Lower lobe of right lung (tissue), 2 donors: ENCODE measurements at regions not wholly inside any gene's neighbourhood (a gene's known extent, or its start where the extent isn't known, plus 50 kb on each side); places are given as distances from the start of the nearest gene placed in this dataset.

Experiments
- ATAC-seq, 2 donors: fragments of 200-7000 bp; cut with Tn5 transposase; one replicate each; pipeline ENCODE4 v1.9.1; 2020 to 2022; ENCODE audit warnings: mild to moderate bottlenecking in 2 of 2, moderate library complexity in 2 of 2
- DNase-seq: peaks from one replicate; pipeline ENCODE4 v3.0.0-alpha.2; 2020
- H3K27ac ChIP-seq: fragments of 200-600 bp; one replicate; pipeline ENCODE4 v1.8.0; 2022
- H3K27me3 ChIP-seq: fragments of 200-600 bp; one replicate; pipeline ENCODE4 v1.8.0; 2022; ENCODE audit warnings: low read depth
- H3K36me3 ChIP-seq: fragments of 200-600 bp; one replicate; pipeline ENCODE4 v1.8.0; 2022; ENCODE audit warnings: mild to moderate bottlenecking
- H3K4me1 ChIP-seq: fragments of 200-600 bp; one replicate; pipeline ENCODE4 v1.8.0; 2022
- H3K4me3 ChIP-seq: fragments of 200-600 bp; one replicate; pipeline ENCODE4 v1.8.0; 2022; ENCODE audit warnings: mild to moderate bottlenecking
- H3K9me3 ChIP-seq: fragments of 200-600 bp; one replicate; pipeline ENCODE4 v1.8.0; 2022
- intact Hi-C: fragments of 100-400 bp; cut with DNase I; formaldehyde crosslinking; loops from one replicate; pipeline ENCODE4 v1.11.0; 2022
- TF ChIP-seq, protein P1 (sequence below): fragments of 200-600 bp; IDR thresholded peaks from one replicate; pipeline ENCODE4 v1.8.0; 2022; ENCODE audit warnings: antibody characterized with exemption, mild to moderate bottlenecking
- donor health status: DM: no; HTN: yes; CAD: no; lungs with severe emphysema.

DNA sequence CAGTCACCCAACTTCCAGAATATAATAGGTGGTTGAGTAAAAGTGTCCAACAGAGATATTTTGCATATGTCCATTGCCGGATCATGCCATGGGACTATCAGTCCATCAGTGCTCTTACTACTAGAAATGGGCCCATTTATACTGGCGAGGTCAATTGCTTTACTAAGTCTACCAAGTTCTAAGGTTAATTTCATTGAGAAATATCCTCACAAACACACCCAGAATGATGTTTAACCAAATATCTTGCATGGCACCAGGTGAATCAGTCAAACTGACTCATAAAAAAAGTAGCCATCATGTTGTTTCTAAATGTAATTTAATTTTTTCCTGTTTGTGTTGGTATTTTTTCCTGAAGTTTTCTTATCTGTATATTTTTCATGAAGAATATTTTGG is 1217.0 kb downstream of the RAPGEF2 start:
- no peaks in the 10 kb centered on the region for H3K36me3 ChIP-seq
- H3K4me1 ChIP-seq = no peaks in the 10 kb centered on the region
- intact Hi-C loops = no loop called here
- no peak overlapping the region for H3K27ac ChIP-seq
- no peaks in the 10 kb centered on the region for H3K9me3 ChIP-seq
- H3K4me3 ChIP-seq = no peak overlapping the region
- H3K27me3 ChIP-seq = no peaks in the 10 kb centered on the region
- TF ChIP-seq, protein P1, sequence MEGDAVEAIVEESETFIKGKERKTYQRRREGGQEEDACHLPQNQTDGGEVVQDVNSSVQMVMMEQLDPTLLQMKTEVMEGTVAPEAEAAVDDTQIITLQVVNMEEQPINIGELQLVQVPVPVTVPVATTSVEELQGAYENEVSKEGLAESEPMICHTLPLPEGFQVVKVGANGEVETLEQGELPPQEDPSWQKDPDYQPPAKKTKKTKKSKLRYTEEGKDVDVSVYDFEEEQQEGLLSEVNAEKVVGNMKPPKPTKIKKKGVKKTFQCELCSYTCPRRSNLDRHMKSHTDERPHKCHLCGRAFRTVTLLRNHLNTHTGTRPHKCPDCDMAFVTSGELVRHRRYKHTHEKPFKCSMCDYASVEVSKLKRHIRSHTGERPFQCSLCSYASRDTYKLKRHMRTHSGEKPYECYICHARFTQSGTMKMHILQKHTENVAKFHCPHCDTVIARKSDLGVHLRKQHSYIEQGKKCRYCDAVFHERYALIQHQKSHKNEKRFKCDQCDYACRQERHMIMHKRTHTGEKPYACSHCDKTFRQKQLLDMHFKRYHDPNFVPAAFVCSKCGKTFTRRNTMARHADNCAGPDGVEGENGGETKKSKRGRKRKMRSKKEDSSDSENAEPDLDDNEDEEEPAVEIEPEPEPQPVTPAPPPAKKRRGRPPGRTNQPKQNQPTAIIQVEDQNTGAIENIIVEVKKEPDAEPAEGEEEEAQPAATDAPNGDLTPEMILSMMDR = no peak
- no peak for DNase-seq
- no peak for ATAC-seq

DNA sequence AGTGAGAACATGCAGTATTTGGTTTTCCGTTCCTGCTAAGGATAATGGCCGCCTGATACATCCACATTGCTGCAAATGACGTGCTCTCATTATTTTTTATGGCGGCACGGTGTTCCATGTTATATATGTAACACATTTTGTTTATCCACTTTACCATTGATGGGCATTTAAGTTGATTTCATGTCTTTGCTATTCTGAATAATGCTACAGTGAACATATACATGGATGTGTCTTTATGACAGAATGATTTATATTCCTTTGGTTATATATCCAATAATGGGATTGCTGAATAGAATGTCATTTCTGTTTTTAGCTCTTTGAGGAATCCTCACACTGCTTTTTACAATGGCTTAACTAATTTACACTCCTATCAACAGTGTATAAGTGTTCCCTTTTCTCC is 1223.2 kb downstream of the RAPGEF2 start:
- intact Hi-C loops = no loop called here
- TF ChIP-seq, protein P1 = no peak

DNA sequence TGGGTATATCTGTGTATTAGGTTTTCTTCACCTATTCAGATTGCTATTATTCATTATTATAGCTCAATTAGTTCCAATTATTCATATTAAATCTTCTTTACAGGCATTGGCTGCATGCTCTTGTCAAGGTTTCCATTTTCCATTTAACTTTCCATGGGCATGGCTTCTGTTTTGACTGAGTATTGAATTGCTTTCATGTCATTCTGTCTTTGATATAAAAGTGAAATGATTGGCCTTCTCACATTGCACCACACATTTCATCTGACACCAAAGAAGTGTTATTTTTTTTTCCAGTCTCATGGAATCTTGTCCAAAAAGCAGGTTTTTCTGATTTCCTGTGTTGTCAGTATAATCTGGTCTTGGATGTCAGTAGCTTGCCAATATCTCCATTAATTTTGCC is 1244.3 kb downstream of the RAPGEF2 start:
- ATAC-seq = no peak
- no peaks in the 10 kb centered on the region for H3K27me3 ChIP-seq
- TF ChIP-seq, protein P1 = no peak

More for the DNA sequence above, 1223.2 kb downstream of the RAPGEF2 start:
- Histone ChIP-seq H3K36me3 (no peaks in the 10 kb centered on the region), H3K4me3 (no peak overlapping the region), H3K27me3 (no peaks in the 10 kb centered on the region), H3K9me3 (no peaks in the 10 kb centered on the region), H3K4me1 (no peaks in the 10 kb centered on the region), H3K27ac (no peak overlapping the region)
- DNase-seq = no peak
- ATAC-seq = no peak

DNA sequence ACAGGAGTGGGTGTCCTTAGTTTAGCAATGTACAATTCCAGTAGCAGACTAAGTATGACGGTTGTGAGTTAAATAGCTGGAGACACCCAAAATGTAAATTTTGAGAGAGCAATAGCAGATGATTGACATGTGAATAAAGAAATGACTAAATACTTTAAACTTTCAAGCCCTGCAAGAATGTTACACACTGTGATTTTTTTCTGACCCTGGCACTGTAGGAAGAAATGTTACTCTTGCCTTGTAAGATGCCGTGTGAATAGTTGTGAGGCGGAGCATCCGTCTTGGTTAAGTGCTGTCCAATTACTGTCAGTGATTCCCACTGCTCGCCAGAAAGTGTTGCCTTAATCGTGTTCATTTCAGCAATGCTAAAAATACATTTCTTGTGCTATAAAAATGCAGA is 1248.1 kb downstream of the RAPGEF2 start:
- no peak overlapping the region for H3K27ac ChIP-seq
- DNase-seq (no peak), ATAC-seq (no peak)
- H3K36me3 ChIP-seq = no peaks in the 10 kb centered on the region
- no peak overlapping the region for H3K4me3 ChIP-seq
- TF ChIP-seq, protein P1 = no peak
- H3K9me3 ChIP-seq = no peaks in the 10 kb centered on the region
- intact Hi-C loops = no loop called here
- H3K4me1 ChIP-seq = no peaks in the 10 kb centered on the region
- no peaks in the 10 kb centered on the region for H3K27me3 ChIP-seq

More for the DNA sequence above, 1244.3 kb downstream of the RAPGEF2 start:
- H3K4me3 ChIP-seq = no peak overlapping the region
- no peaks in the 10 kb centered on the region for H3K36me3 ChIP-seq
- H3K4me1 ChIP-seq = no peaks in the 10 kb centered on the region
- H3K27ac ChIP-seq = no peak overlapping the region
- intact Hi-C loops = no loop called here
- H3K9me3 ChIP-seq = no peaks in the 10 kb centered on the region
- no peak for DNase-seq

DNA sequence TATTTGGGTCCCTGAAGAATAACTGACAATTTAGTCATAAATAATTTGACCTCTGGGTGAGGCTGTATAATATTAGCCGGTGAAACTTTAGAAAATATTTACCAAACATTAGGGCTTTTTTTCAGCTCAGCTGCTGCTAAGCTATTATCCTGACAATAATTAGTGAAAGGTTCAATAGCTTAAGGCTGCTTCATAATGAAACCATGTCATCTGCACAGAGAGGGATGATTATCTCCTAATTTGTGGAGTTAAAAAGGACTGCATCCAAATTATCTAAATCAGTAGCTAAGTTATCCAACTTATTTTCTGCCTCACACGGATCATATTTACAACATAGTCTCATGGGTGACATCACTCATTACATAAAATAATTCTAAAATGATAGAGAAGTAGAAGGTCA is 1249.8 kb downstream of the RAPGEF2 start:
- intact Hi-C loops = no loop called here
- TF ChIP-seq, protein P1 = no peak
- H3K27ac ChIP-seq = no peak overlapping the region
- H3K9me3 ChIP-seq = no peaks in the 10 kb centered on the region
- no peaks in the 10 kb centered on the region for H3K36me3 ChIP-seq
- H3K27me3 ChIP-seq = no peaks in the 10 kb centered on the region
- no peak overlapping the region for H3K4me3 ChIP-seq
- ATAC-seq (no peak), DNase-seq (no peak)
- H3K4me1 ChIP-seq = no peaks in the 10 kb centered on the region

DNA sequence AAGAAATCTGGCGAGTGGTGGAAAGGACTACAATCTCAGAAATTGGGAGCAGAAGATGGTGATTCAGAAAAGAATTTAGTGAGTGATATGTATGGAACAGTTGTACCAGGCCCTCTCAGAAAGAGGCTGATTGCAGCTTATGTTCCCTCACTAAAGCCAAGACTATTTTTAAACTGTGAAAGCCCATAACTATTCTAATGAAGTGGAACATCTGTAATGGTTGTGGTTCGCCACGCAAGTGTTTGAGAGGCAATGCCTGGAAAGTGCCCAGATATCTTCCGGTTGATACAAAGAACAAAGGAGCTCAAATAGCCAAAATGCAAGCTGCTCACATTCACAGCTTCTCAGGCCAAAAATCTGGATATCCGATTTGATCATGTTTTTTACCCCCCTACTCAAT is 1250.7 kb downstream of the RAPGEF2 start:
- no peak for ATAC-seq
- no peaks in the 10 kb centered on the region for H3K27me3 ChIP-seq
- no peaks in the 10 kb centered on the region for H3K36me3 ChIP-seq
- intact Hi-C loops = no loop called here
- no peak overlapping the region for H3K4me3 ChIP-seq
- no peak for DNase-seq
- H3K9me3 ChIP-seq = no peaks in the 10 kb centered on the region
- TF ChIP-seq, protein P1 = no peak
- no peaks in the 10 kb centered on the region for H3K4me1 ChIP-seq
- H3K27ac ChIP-seq = no peak overlapping the region
